MM.1S (cell line): ENCODE measurements at regions not wholly inside any gene's neighbourhood (a gene's known extent, or its start where the extent isn't known, plus 50 kb on each side); places are given as distances from the start of the nearest gene placed in this dataset.

Source experiments
- DNase-seq: peaks from one replicate; pipeline ENCODE4 v3.0.0-alpha.2; 2015
- H2AFZ ChIP-seq: fragments of 300-600 bp; sonication (generic); 2 replicates; pipeline ENCODE4 v1.6.0; 2016; ENCODE audit warnings: antibody characterized with exemption, low read length
- H3F3A ChIP-seq: fragments of 300-600 bp; sonication (generic); 2 replicates; pipeline ENCODE4 v1.6.1; 2016; ENCODE audit warnings: mild to moderate bottlenecking, antibody characterized with exemption, low read length, moderate library complexity, mixed read lengths; ENCODE audit not compliant: insufficient read depth
- H3K27ac ChIP-seq: fragments of 300-600 bp; sonication (generic); 2 replicates; pipeline ENCODE4 v1.5.1; 2016; ENCODE audit warnings: mild to moderate bottlenecking, low read length
- H3K27me3 ChIP-seq: fragments of 300-600 bp; sonication (generic); replicated peaks from 2 replicates; pipeline ENCODE4 v1.6.0; 2016; ENCODE audit warnings: low read length; ENCODE audit not compliant: insufficient read depth
- H3K36me3 ChIP-seq: fragments of 300-600 bp; sonication (generic); replicated peaks from 2 replicates; pipeline ENCODE4 v1.6.1; 2016; ENCODE audit warnings: mild to moderate bottlenecking, low read length, mixed read lengths; ENCODE audit not compliant: insufficient read depth
- H3K4me1 ChIP-seq: fragments of 300-600 bp; sonication (generic); 2 replicates; pipeline ENCODE4 v1.6.1; 2016; ENCODE audit warnings: low read length, mixed read lengths
- H3K4me2 ChIP-seq: fragments of 300-600 bp; sonication (generic); 2 replicates; pipeline ENCODE4 v1.6.0; 2016; ENCODE audit warnings: low read depth, low read length
- H3K4me3 ChIP-seq: fragments of 300-600 bp; sonication (generic); 2 replicates; pipeline ENCODE4 v1.5.1; 2016; ENCODE audit warnings: low read length, mixed read lengths
- H3K79me2 ChIP-seq: fragments of 300-600 bp; sonication (generic); 2 replicates; pipeline ENCODE4 v1.6.1; 2016; ENCODE audit warnings: mixed run types, low read length, mixed read lengths
- H3K9ac ChIP-seq: fragments of 300-600 bp; sonication (generic); 2 replicates; pipeline ENCODE4 v1.6.1; 2016; ENCODE audit warnings: low read length, mixed read lengths
- H3K9me2 ChIP-seq: fragments of 300-600 bp; sonication (generic); replicated peaks from 2 replicates; pipeline ENCODE4 v1.6.1; 2016; ENCODE audit warnings: mild to moderate bottlenecking, low read length, mixed read lengths; ENCODE audit not compliant: insufficient read depth
- H3K9me3 ChIP-seq: fragments of 300-600 bp; sonication (generic); replicated peaks from 2 replicates; pipeline ENCODE4 v1.6.1; 2016; ENCODE audit warnings: mild to moderate bottlenecking, low read length, mixed read lengths; ENCODE audit not compliant: insufficient read depth
- H4K20me1 ChIP-seq: fragments of 300-600 bp; sonication (generic); 2 replicates; pipeline ENCODE4 v1.6.1; 2016; ENCODE audit warnings: mild to moderate bottlenecking, low read length, moderate library complexity, mixed read lengths; ENCODE audit not compliant: insufficient read depth
- CTCF ChIP-seq: fragments of 300-600 bp; sonication (generic); IDR thresholded peaks from 2 replicates; pipeline ENCODE4 v1.5.1; 2016; ENCODE audit warnings: antibody characterized with exemption, low read length, mixed read lengths
- EZH2 ChIP-seq: fragments of 300-600 bp; sonication (generic); optimal IDR thresholded peaks from 2 replicates; pipeline ENCODE3; 2017; ENCODE audit warnings: low read depth, mild to moderate bottlenecking, antibody characterized with exemption, low read length, mixed read lengths
- EZH2phosphoT487 ChIP-seq: fragments of 300-600 bp; sonication (generic); IDR thresholded peaks from 2 replicates; pipeline ENCODE4 v1.6.1; 2018; ENCODE audit warnings: antibody characterized with exemption, low read length

GRCh38 chr12:61846765-61847164 is 413.4 kb upstream of the USP15 start:
- H3F3A ChIP-seq, result no peaks in the 10 kb centered on the region
- H3K79me2 ChIP-seq, result no peaks in the 10 kb centered on the region
- H3K9ac ChIP-seq, result no peak overlapping the region
- H3K4me1 ChIP-seq, result no peaks in the 10 kb centered on the region
- H3K9me3 ChIP-seq, result no peaks in the 10 kb centered on the region
- H3K36me3 ChIP-seq, result no peaks in the 10 kb centered on the region
- no peak overlapping the region for H3K27ac ChIP-seq
- H3K27me3 ChIP-seq, result no peaks in the 10 kb centered on the region
- no peak overlapping the region for H3K4me2 ChIP-seq
- DNase-seq, result no peak
- H2AFZ ChIP-seq, result no peak overlapping the region
- H3K9me2 ChIP-seq, result no peaks in the 10 kb centered on the region
- no peaks in the 10 kb centered on the region for H4K20me1 ChIP-seq
- no peak overlapping the region for H3K4me3 ChIP-seq
- TF ChIP-seq CTCF (no peak), EZH2phosphoT487 (no peak), EZH2 (no peak)

- Histone ChIP-seq H3K27ac (no peak overlapping the region), H3K9ac (no peak overlapping the region), H4K20me1 (no peaks in the 10 kb centered on the region), H3K4me3 (no peak overlapping the region), H3K9me2 (no peaks in the 10 kb centered on the region), H3K27me3 (no peaks in the 10 kb centered on the region), H3K79me2 (no peaks in the 10 kb centered on the region), H3K4me1 (no peaks in the 10 kb centered on the region), H3K4me2 (no peak overlapping the region), H3F3A (no peaks in the 10 kb centered on the region), H3K36me3 (no peaks in the 10 kb centered on the region), H2AFZ (no peak overlapping the region), H3K9me3 (no peaks in the 10 kb centered on the region)
- TF ChIP-seq EZH2 (no peak), CTCF (no peak), EZH2phosphoT487 (no peak)
- DNase-seq, result no peak
These were observed 411.3 kb upstream of the USP15 start for GRCh38 chr12:61848893-61849292.

- no peak overlapping the region for H3K27ac ChIP-seq
- no peaks in the 10 kb centered on the region for H4K20me1 ChIP-seq
- no peak overlapping the region for H3K9ac ChIP-seq
- H3K4me3 ChIP-seq, result no peak overlapping the region
- no peaks in the 10 kb centered on the region for H3K9me3 ChIP-seq
- H3K4me1 ChIP-seq, result no peaks in the 10 kb centered on the region
- no peaks in the 10 kb centered on the region for H3F3A ChIP-seq
- H3K36me3 ChIP-seq, result no peaks in the 10 kb centered on the region
- H3K27me3 ChIP-seq, result no peaks in the 10 kb centered on the region
- no peak for DNase-seq
- no peaks in the 10 kb centered on the region for H3K9me2 ChIP-seq
- no peaks in the 10 kb centered on the region for H3K79me2 ChIP-seq
- no peak overlapping the region for H2AFZ ChIP-seq
- TF ChIP-seq EZH2phosphoT487 (no peak), EZH2 (no peak), CTCF (no peak)
- H3K4me2 ChIP-seq, result no peak overlapping the region
These were observed 406.3 kb upstream of the USP15 start for GRCh38 chr12:61853945-61854344.
